ENCODE measurements at regions not wholly inside any gene's neighbourhood (a gene's known extent, or its start where the extent isn't known, plus 50 kb on each side); places are given as distances from the start of the nearest gene placed in this dataset.

- no peak overlapping the region for H2BK15ac ChIP-seq (ENCODE audit: low read depth, low read length)
- no peak overlapping the region for H3K18ac ChIP-seq (ENCODE audit: low read depth, low read length)
- no peak overlapping the region for H2BK5ac ChIP-seq (ENCODE audit: low read depth, low read length, poor library complexity, severe bottlenecking)
- no peak overlapping the region for H4K8ac ChIP-seq (ENCODE audit: low read depth in 2 of 2, low read length in 2 of 2)
- intact Hi-C loops (cut with micrococcal nuclease) (no loop called here), dilution Hi-C loops (cut with HindIII; ENCODE audit: low sequenced_read_pairs, unreplicated experiment) (no loop called here), in situ Hi-C loops (cut with MboI; ENCODE audit: low sequenced_read_pairs) (no loop called here)
- H4K91ac ChIP-seq (ENCODE audit: insufficient read depth, low read depth, low read length) = no peak overlapping the region
- DNase-seq (no peak), ATAC-seq (ENCODE audit: low read depth) (no peak)
- no peak overlapping the region for H3K4ac ChIP-seq (ENCODE audit: low read depth, low read length)
- no peaks in the 10 kb centered on the region for H3K9me1 ChIP-seq (ENCODE audit: insufficient read depth, low read length)
- no peaks in the 10 kb centered on the region for H3K27me3 ChIP-seq (ENCODE audit: control insufficient read depth, insufficient read depth, low read length)
- ChIA-PET CTCF (interaction anchor here (0.6 kb wide), 1 partner anchor 10 kb away, joined by 3 read pairs; no protein-coding TSS in a partner anchor), POLR2A (ENCODE audit: unreplicated experiment) (no interaction called here)
- no peak overlapping the region for H3K14ac ChIP-seq (replicated peaks; ENCODE audit: low read depth, low read length)
- H3K9me3 ChIP-seq (ENCODE audit: control insufficient read depth, insufficient read depth, low read length) = no peaks in the 10 kb centered on the region
- no peak overlapping the region for H2AK5ac ChIP-seq (ENCODE audit: low read depth, low read length)
- no peaks in the 10 kb centered on the region for H3K79me1 ChIP-seq (ENCODE audit: low read depth in 1 of 2, low read length in 2 of 2)
- H3K56ac ChIP-seq (ENCODE audit: extremely low read depth, insufficient read depth, low read length) = no peak overlapping the region
- H3K27ac ChIP-seq (ENCODE audit: insufficient read depth, low read length) = no peak overlapping the region
- no peak overlapping the region for H2AK9ac ChIP-seq (replicated peaks; ENCODE audit: low read depth, low read length, poor library complexity)
- H2BK120ac ChIP-seq (ENCODE audit: low read depth, low read length) = no peak overlapping the region
- H2BK20ac ChIP-seq (ENCODE audit: low read depth, low read length) = no peak overlapping the region
- no peaks in the 10 kb centered on the region for H3K36me3 ChIP-seq (ENCODE audit: control insufficient read depth, insufficient read depth, low read length)
- no peak overlapping the region for H3K4me2 ChIP-seq (ENCODE audit: low read depth, low read length)
- TF ChIP-seq POLR2A (IDR thresholded peaks at IDR 0.05; ENCODE audit: low read depth, low read length) = no peak
- no peak for TF ChIP-seq MAFK (IDR thresholded peaks at IDR 0.05; ENCODE audit: low read depth, low read length)
- TF ChIP-seq CEBPB (IDR thresholded peaks at IDR 0.05; ENCODE audit: low read depth, low read length) = peak; percentile 91
- no peak for TF ChIP-seq CTCF (conservative IDR thresholded peaks at IDR 0.05; ENCODE audit: low read depth, low read length)
- no peak for TF ChIP-seq SMC3 (IDR thresholded peaks at IDR 0.05; ENCODE audit: low read depth, low read length)
- no peaks in the 10 kb centered on the region for H3K4me1 ChIP-seq (ENCODE audit: control insufficient read depth, insufficient read depth, low read length)
- no peak overlapping the region for H3K9ac ChIP-seq (ENCODE audit: low read depth, low read length)
- H4K5ac ChIP-seq (ENCODE audit: low read depth, low read length) = no peak overlapping the region
- no peaks in the 10 kb centered on the region for H4K20me1 ChIP-seq (ENCODE audit: insufficient read depth, low read length)
- H2AFZ ChIP-seq (replicated peaks; ENCODE audit: low read length, poor library complexity) = no peak overlapping the region
- H3K4me3 ChIP-seq (ENCODE audit: insufficient read depth, low read depth, low read length) = no peak overlapping the region
- BruUV-seq (replicated peaks) = no TSS peak
- no CpG with 5 or more reads among the region's 1 CpG for WGBS, 2 experiments (ENCODE audit: extremely low coverage in 2 of 2, insufficient read length in 1 of 2)
- no peak overlapping the region for H3K23ac ChIP-seq (ENCODE audit: low read depth, low read length)
Observed at GRCh38 chr10:108404155-108404554, 1239.6 kb upstream of the SORCS1 start.

Measured in IMR-90 (cell line).